ENCODE measurements at regions not wholly inside any gene's neighbourhood (a gene's known extent, or its start where the extent isn't known, plus 50 kb on each side); places are given as distances from the start of the nearest gene placed in this dataset.
"Not testable (repeated sequence)": the region's sequence is repeated elsewhere in the genome, so short reads cannot be mapped to it uniquely, and the experiment has no call there.

- not testable (repeated sequence) for DNase-seq (ENCODE audit: low spot score)
Observed at GRCh38 chr15:44849701-44850403, 106.6 kb upstream of the TERB2 start.

DNA sequence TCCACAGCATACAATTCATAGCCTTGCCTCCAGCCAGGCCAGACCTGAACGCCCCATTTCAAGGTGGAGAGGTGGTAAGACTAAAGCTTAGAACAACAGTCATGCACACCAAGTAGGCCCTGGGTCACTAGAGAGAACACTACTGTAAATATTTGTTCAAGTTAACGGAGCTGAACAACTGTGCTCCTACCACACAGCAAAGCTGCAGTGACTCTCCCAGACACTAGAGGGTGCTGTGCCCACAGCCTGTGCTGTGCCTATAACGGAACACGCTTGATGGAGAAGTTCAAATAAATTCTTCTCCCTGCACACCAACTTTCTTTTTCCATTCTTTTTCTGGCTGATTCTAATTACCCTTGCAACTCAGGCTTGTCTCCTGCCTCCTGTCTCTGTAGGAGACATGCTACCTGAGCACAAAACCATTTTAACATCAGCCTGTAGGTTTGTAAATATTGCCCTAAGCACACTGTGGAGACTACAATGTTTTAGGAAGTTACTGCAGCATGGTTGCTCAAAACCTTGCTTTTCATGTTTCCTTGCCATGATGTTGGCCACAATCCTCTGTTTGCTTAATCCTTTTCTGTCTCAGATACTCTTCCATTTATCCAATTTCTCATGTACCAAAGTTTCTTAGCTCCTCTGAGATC lies 103.1 kb upstream of the TERB2 start:
- peak; percentile 69 for DNase-seq (ENCODE audit: low spot score)

- DNase-seq (ENCODE audit: low spot score), result not testable (repeated sequence)
Observed at GRCh38 chr15:44854696-44855095, 101.8 kb upstream of the TERB2 start.

- not testable (repeated sequence) for DNase-seq (ENCODE audit: low spot score)
Observed at GRCh38 chr15:44856284-44856683, 100.2 kb upstream of the TERB2 start.

- not testable (repeated sequence) for DNase-seq (ENCODE audit: low spot score)
Observed at GRCh38 chr15:44857164-44857710, 99.2 kb upstream of the TERB2 start.

DNA sequence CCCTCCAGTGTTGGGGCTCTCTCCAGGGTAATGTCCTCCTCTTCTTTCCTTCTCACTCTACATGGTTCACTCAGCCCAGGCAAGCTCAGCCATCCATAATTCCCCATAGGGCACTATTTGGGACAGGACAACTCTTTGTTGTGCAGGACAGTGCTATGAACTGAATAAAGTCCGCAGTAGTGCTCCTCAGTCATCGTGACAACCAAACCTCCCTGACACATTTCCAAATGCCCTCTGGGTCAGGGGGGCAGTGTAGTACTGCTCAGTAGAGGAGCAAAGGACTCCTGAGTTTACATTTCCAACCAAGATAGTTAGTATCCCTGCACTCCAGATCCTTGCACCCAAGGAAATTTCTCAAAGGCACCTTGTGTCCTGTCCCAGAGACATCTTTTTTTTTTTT lies 97.4 kb upstream of the TERB2 start:
- not testable (repeated sequence) for DNase-seq (ENCODE audit: low spot score)

DNA sequence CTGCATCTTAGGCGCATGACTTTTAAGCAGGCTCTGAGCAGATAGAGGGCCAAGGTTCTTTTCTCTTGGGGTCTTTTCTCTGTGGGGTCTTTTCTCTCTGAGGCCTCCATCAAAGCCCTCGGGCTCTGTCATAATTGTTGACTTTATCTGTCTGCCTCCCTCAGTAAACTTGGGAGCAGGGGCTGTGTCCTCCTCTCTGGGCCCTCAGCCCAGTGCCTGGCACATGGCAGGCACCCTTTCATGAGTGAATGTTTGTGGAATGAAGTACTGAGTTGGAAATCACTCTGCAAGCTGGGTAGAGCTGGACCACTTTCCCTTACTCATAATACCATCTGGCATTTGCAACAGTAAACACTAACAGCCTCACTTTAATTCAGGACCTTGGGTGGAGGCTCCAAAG lies 96.3 kb upstream of the TERB2 start:
- DNase-seq (ENCODE audit: low spot score), result not testable (repeated sequence)

DNA sequence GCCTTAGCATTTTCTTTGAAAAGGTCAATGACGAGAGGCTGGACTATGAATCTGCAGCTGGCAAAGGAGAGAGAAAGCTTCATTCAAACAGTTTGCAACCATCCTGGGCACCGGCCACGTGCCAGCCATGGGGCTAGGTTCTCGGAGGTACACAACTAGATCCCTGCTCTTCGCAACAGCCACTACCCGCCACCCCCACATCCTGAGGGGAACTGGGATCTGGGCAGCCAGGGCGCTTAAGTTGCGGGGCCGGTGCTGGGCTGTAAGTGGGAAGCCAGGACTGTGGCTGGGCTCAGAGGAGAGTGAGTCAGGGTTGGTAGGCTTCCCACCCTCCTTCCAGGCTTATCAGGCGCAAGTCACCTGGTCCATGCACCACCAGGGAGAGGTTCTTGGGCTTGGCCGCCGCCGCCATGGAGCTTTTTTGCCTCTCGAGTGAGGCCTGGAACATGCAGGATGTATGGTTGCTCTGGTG lies 95.0 kb upstream of the TERB2 start:
- DNase-seq (ENCODE audit: low spot score), result no peak

GRCh38 chr15:44861917-44862316 lies 94.6 kb upstream of the TERB2 start:
- DNase-seq (ENCODE audit: low spot score), result no peak

DNA sequence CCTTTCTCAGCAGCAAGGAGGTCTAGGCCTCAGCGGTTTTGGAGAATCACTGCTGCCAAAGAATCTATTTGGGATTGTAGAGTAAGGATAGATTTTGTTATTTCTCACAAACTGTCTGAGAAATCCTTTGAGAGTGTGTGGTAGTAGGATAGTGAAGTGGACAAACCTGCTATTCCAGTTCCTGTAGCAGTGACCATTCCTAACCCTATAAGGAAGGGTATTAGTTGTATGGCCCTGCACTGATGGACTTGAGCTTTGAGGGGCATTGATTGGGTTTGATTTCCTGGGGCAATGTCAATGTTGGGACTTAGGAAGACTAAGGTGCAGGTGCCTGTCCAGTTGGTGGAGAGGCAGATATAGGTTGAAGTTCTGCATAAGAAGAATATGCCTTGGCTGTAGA lies 93.6 kb upstream of the TERB2 start:
- not testable (repeated sequence) for DNase-seq (ENCODE audit: low spot score)

GRCh38 chr15:44868100-44868499 lies 88.4 kb upstream of the TERB2 start:
- DNase-seq (ENCODE audit: low spot score), result not testable (repeated sequence)

- DNase-seq (ENCODE audit: low spot score), result not testable (repeated sequence)
Observed at GRCh38 chr15:44870125-44870524, 86.4 kb upstream of the TERB2 start.

DNA sequence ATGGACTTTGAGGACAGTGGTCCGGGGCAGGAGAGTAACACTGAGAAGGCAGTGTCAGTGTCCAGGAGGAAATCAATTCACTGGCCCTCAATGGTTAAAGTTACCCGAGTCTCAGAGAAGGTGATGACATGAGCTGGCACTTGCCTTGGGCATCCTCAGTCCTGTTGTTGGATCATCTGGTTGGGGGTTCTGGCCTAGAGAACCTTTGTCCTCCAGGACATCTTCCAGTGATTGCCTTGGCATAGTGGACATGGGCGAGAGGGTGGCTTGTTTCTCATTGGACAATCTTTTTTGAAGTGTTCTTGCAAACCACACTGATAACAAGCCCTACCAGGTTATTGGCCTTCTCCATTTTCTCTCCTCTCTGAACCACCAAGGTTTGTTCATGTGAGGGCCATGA lies 83.4 kb upstream of the TERB2 start:
- DNase-seq (ENCODE audit: low spot score), result no peak

GRCh38 chr15:44879066-44879465 lies 77.4 kb upstream of the TERB2 start:
- DNase-seq (ENCODE audit: low spot score), result no peak

DNA sequence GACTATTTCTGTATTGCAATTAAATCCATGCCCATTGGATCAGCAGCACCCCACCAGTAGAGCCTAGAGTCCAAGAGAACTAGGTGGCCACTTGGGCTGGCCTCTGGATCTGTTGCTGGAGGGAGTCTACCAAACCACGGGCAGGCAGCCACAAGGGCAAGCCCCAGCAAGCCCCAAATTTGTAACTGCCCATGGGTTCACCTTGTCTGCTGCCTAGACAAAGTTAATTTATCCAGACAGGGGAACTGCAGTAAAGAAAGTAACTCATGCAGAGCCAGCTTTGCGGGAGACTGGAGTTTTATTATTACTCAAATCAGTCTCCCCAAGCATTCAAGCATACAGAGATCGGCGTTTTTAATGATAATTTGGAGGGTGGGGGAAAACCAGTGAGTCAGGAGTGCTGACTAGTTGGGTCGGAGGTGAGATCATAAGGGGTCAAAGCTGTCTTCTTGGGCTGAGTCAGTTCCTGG lies 74.0 kb upstream of the TERB2 start:
- peak; percentile 17 for DNase-seq (ENCODE audit: low spot score)

DNA sequence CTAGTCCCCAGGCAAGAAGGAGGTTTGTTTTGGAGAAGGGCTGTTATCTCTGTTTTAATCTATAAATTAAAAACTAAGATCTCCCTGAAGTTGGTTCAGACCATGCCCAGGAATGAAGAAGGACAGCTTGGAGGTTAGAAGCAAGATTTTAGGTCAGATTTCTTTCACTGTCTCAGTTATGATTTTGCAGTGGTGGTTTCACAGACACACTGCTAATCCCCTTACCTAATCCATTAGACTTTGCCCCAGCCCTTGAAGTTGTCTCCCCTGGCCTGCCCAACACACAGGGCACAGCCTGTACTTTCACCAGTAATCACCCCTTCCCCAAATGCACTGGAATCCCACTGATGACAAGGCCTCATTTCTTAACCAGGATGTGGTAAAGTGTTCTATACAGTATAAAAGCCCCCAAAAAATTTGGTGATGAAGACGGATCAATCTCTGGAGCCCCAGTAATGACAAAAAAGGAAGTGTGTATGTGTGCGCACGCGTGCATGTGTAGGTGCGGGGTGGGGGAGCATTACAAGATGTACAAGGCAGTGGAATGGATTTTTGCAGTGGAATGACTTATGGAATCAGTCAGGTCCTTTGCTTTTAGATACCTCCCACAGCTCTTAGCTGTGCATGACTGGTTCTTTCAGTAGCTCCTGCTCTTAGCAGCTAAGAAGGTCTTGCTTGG lies 73.1 kb upstream of the TERB2 start:
- no peak for DNase-seq (ENCODE audit: low spot score)

GRCh38 chr15:44898890-44899651 lies 57.4 kb upstream of the TERB2 start:
- not testable (repeated sequence) for DNase-seq (ENCODE audit: low spot score)

- not testable (repeated sequence) for DNase-seq (ENCODE audit: low spot score)
Observed at GRCh38 chr15:44899775-44900174, 56.7 kb upstream of the TERB2 start.

- DNase-seq (ENCODE audit: low spot score), result not testable (repeated sequence)
Observed at GRCh38 chr15:44900796-44901195, 55.7 kb upstream of the TERB2 start.

- not testable (repeated sequence) for DNase-seq (ENCODE audit: low spot score)
Observed at GRCh38 chr15:44903281-44903680, 53.2 kb upstream of the TERB2 start.

DNA sequence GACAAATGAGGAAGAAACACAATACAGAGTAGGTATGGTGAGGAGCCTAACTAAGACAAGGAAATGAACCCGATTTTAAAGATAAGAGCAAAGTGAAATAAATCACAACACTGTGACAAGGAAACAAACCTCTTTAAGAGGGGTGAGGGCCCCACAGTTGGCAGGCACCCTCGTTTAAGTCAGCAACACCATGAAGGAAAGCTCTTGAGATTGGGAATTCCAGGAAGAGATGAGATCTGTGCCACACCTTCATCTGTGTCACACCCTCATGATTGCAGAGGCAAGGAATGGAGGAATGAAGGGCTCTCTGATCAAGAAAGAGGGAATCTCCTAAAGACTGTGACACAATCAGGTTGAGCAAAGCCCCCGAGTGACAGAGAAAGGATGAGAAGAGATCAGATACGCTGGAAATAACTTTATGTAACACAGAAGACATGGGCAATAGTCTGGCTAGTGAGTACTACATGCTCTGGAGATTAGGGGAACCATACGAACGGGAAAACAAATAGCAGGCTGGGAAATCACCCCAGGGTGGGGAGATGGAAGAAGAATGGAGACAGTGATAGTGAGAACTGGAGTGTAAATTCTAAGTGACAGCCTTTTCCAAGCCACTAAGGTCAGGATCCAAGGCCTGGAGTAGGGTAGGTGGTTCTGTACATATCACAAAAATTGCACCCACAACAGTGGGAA lies 51.7 kb upstream of the TERB2 start:
- DNase-seq (ENCODE audit: low spot score), result not testable (repeated sequence)
